ENCODE measurements at regions not wholly inside any gene's neighbourhood (a gene's known extent, or its start where the extent isn't known, plus 50 kb on each side); places are given as distances from the start of the nearest gene placed in this dataset.

- TF ChIP-seq, protein P1, sequence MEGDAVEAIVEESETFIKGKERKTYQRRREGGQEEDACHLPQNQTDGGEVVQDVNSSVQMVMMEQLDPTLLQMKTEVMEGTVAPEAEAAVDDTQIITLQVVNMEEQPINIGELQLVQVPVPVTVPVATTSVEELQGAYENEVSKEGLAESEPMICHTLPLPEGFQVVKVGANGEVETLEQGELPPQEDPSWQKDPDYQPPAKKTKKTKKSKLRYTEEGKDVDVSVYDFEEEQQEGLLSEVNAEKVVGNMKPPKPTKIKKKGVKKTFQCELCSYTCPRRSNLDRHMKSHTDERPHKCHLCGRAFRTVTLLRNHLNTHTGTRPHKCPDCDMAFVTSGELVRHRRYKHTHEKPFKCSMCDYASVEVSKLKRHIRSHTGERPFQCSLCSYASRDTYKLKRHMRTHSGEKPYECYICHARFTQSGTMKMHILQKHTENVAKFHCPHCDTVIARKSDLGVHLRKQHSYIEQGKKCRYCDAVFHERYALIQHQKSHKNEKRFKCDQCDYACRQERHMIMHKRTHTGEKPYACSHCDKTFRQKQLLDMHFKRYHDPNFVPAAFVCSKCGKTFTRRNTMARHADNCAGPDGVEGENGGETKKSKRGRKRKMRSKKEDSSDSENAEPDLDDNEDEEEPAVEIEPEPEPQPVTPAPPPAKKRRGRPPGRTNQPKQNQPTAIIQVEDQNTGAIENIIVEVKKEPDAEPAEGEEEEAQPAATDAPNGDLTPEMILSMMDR (IDR thresholded peaks at IDR 0.05; ENCODE audit: insufficient read depth, low read depth, low read length) = no peak
- no peak for TF ChIP-seq EZH2 (IDR thresholded peaks at IDR 0.05; ENCODE audit: insufficient read depth, low read length)
Measured at GRCh38 chr22:44622147-44622427, 79.9 kb upstream of the PRR5 start.

All from astrocyte (in vitro differentiated cells and primary cell).